G401 (cell line): ENCODE measurements at regions not wholly inside any gene's neighbourhood (a gene's known extent, or its start where the extent isn't known, plus 50 kb on each side); places are given as distances from the start of the nearest gene placed in this dataset.

ENCODE experiments used
- DNase-seq: peaks from one replicate; pipeline ENCODE4 v3.0.0-alpha.2; 2015; ENCODE audit warnings: low spot score
- in situ Hi-C: cut with HindIII; loops from 2 replicates; pipeline ENCODE4 v1.10.0; 2016; ENCODE audit warnings: low sequenced_read_pairs, mixed read lengths

- no peak for DNase-seq
Observed at GRCh38 chr12:30072824-30073223, 289.1 kb upstream of the TMTC1 start.

DNA sequence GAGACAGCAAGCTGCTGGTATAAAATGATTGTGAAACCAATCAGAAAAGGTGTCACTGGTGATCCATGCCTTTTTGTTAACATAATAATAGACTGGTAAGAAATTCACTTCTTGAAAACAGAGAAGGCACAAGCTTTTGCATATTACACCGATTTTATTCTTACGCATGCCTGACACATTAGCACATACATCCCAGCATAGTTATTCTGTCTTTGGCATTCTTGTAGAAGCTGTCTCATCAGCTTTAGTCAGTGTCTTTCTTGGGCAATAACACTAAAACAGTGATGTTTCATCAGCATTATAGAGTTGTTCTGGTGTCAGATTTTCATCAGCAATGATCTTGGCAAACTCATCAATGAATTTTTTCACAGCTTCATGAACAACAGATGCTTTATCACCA is 283.4 kb upstream of the TMTC1 start:
- in situ Hi-C loops: no loop called here
- DNase-seq: no peak

More at GRCh38 chr12:30072824-30073223, 289.1 kb upstream of the TMTC1 start:
- in situ Hi-C loops: no loop called here

DNA sequence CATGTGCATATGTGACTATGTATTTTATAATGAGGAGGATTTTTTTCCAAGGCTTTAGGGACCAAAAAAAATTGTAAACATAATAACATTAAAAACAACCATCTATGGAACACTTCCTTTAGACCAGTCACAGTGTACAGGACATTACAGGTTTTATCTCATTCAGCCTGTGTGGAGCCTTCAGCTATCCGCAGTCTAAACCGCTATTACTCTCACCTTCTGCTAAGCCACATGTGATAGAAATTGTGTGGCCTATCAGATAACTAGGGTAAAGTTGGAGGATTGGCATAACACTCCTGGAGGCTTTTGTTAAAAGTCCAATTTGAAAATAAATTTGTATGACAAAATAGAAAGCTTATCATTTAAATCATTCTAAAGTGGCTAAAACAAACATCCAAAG is 281.2 kb upstream of the TMTC1 start:
- in situ Hi-C loops: no loop called here
- DNase-seq: no peak

- no peak for DNase-seq
- in situ Hi-C loops: no loop called here
Observed at GRCh38 chr12:30063435-30063945, 279.7 kb upstream of the TMTC1 start.

GRCh38 chr12:30048371-30048770 is 264.6 kb upstream of the TMTC1 start:
- no peak for DNase-seq
- in situ Hi-C loops: no loop called here

DNA sequence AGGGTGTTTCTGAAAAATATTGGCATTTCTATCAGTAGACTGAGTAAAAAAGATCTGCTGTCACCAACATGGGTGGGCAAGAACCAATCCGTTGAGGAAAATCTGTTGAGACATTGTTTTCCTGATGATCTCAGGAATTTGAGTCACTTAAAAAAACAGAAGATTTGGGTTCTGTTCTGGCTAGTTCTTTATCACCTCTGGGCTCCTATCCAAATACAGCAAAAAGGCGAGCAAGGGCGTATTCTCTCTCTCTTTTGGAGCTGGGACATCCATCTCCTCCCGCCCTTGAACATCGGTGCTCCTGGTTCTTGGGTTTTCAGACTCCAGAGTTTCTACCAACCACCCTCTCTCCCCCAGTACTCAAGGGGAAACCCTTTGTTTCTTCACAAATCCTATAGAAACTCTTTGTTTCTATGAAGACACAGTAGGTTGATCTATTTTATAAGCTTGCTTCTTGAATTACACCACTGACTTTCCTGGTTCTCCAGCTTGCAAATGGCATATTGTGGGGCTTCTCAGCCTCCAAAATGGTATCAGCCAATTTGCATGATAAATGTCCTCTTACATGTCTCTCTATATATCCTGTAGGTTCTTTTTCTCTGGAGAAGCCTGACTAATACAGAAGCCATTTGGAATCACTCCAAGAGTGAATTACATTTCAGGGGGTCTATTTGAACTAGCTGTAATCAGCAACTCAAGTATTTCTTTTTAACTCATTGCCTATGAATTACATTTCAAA is 263.9 kb upstream of the TMTC1 start:
- no peak for DNase-seq
- in situ Hi-C loops: no loop called here

- no peak for DNase-seq
- in situ Hi-C loops: no loop called here
Observed at GRCh38 chr12:30046376-30046775, 262.6 kb upstream of the TMTC1 start.

GRCh38 chr12:30045171-30045570 is 261.4 kb upstream of the TMTC1 start:
- DNase-seq: no peak
- in situ Hi-C loops: no loop called here

- no peak for DNase-seq
- in situ Hi-C loops: no loop called here
Observed at GRCh38 chr12:30044206-30044605, 260.5 kb upstream of the TMTC1 start.

GRCh38 chr12:30043151-30043847 is 259.6 kb upstream of the TMTC1 start:
- in situ Hi-C loops: no loop called here

GRCh38 chr12:30041096-30041495 is 257.4 kb upstream of the TMTC1 start:
- DNase-seq: no peak
- in situ Hi-C loops: no loop called here

More at GRCh38 chr12:30043151-30043847, 259.6 kb upstream of the TMTC1 start:
- no peak for DNase-seq

DNA sequence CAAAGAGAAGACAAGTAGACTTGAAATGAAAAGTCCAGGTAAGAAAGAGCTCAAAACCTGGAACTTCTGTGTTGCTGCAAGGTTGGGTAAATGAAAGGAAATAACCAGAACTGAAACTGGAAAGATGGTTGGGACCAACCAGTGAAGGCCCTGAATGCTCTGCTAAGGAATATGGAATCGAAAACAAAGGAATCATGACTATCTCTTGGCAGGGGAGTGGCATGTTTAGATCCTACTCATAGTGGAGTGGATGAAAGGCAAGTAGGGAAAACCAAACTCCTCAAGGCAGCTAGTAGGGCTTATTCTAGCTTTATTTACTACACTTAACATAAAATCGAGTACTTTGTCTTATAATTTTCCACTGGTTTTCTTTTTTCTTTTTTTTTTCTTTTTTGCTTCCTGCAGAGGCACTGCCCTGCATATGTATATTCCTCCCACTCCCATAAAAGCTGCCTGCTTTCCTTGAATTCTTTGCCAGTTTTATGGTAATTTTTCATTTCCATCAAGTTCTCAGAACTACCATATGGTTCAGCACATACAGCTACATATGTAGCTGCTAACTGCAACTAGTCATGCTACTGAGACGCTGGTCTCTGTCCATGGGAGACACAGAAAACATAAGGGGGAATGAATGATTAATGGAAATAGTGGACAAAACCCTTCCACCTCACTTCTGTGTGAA is 247.1 kb upstream of the TMTC1 start:
- in situ Hi-C loops: no loop called here
- DNase-seq: no peak

DNA sequence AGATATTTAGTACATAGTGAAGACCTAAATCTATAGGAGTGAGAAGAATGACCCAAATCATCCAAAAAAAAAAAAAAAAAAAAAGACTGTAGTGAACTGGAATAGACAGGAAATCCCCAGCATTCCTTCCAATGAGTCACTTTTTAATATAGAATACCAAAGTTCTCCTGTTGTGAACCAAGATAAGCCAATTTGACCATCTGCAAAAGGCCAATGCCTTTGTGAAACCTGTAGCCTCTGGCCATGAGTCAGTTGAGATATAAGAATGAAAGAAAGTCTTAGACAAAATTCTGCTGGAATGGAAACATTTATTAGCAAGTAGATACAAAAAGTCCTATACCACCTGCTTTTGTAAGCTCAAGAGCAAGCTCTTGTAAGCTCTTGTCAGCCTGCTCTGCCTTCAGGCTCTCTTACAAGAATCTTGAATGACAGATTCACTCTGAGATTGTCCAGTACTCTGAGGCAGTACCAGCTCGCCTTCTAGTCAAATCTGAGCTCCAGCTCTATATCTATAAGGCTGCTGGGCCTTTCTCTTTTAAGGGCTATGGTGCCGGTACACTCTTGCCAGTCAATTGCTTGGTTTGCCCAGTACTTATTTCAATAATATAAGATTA is 243.0 kb upstream of the TMTC1 start:
- no peak for DNase-seq
- in situ Hi-C loops: no loop called here

- no peak for DNase-seq
- in situ Hi-C loops: no loop called here
Observed at GRCh38 chr12:30025317-30025716, 241.6 kb upstream of the TMTC1 start.

DNA sequence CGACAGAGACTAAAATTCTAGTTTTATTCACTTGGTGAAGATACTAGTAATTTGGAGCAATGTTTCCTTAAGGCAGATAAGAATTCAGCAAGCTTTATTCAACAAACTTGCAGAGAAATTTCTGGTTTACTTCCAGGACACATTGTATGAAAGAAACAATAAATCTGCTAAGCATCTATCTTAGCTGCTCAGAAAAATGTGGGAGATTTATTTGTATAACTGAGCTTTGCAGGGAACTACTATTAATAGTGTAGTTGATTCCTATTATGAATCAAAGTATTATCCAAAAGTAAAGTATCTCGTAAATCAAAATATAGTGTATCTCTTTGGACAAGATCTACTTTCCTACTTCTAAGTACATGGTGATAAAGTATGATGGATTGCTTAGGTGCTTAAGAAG is 239.4 kb upstream of the TMTC1 start:
- DNase-seq: no peak
- in situ Hi-C loops: no loop called here

GRCh38 chr12:30021051-30021833 is 237.5 kb upstream of the TMTC1 start:
- DNase-seq: no peak
- in situ Hi-C loops: no loop called here

DNA sequence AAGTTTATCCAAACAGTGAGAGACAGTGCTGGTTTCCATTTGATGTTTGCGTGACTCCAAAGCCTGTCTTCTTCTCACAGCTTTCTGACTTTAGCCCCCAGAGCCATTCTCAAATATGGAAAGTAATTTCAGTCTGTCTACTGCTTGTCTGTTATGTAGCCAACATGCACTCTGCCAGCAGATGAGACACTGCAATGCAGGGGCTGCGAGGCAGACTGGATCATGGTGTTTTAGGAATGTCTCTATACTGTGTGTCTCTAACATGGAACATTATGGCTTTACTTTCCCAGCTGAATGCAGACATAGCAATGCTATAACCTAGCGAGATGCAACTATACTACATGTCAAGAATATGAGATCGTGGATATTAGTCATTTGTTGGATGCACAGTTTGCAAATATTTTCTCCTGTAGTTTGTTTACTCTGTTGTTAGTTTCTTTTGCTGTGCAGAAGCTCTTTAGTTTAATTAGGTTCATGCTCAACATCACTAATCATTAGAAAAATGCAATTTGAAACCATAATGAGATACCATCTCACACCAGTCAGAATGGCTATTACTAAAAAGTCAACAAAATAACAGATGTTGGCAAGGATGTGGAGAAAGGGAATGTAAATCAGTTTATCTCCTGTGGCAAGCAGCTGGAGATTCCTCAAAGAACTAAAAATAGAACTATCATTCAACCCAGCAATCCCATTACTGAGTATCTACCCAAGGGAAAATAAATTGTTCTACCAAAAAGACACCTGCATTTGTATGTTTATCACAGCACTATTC is 235.8 kb upstream of the TMTC1 start:
- in situ Hi-C loops: no loop called here
- DNase-seq: no peak

DNA sequence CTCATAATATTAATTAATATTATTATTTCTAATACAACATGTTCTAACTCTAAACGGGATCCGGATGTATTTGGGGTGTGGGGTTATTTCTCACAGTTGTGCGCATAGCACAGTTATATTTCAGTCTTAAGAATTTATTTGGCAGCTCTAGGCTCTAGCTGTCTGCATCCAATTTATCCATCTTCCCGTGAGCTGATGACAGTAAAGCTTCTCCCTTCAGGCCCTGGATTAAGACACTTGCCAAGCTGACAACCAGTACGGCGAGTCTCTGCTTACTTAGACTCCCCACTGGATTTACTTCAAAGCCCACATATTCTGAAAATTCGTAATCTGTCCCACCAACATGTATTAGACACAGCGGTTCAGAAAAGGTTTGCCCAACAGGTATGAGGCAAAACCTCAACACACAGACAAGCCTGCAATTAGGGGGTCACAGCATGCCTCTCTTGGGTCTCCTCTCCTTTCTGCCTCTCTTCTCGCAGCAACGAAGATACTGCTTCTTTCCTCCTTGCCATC is 232.9 kb upstream of the TMTC1 start:
- in situ Hi-C loops: no loop called here

More for the DNA sequence above, 232.9 kb upstream of the TMTC1 start:
- no peak for DNase-seq
